PC-3 (cell line): ENCODE measurements at regions not wholly inside any gene's neighbourhood (a gene's known extent, or its start where the extent isn't known, plus 50 kb on each side); places are given as distances from the start of the nearest gene placed in this dataset.

Experiments
- CTCF ChIP-seq: fragments of 300-600 bp; sonication (generic); conservative IDR thresholded peaks from 2 replicates; pipeline ENCODE4 v1.5.1; 2017; ENCODE audit warnings: antibody characterized with exemption, low read depth, mild to moderate bottlenecking, low read length
- EZH2phosphoT487 ChIP-seq: fragments of 300-600 bp; sonication (generic); IDR thresholded peaks from 2 replicates; pipeline ENCODE4 v1.6.1; 2018; ENCODE audit warnings: mild to moderate bottlenecking, antibody characterized with exemption, low read length, borderline replicate concordance

- TF ChIP-seq CTCF: no peak
- TF ChIP-seq EZH2phosphoT487: no peak
Measured at GRCh38 chr4:144518181-144518895, 127.6 kb upstream of the HHIP start.
